GM21367 (cell line): ENCODE measurements at regions not wholly inside any gene's neighbourhood (a gene's known extent, or its start where the extent isn't known, plus 50 kb on each side); places are given as distances from the start of the nearest gene placed in this dataset.
A peak's percentile ranks its signal among the peaks of the same experiment; 100 is the strongest.
"Not testable (repeated sequence)": the region's sequence is repeated elsewhere in the genome, so short reads cannot be mapped to it uniquely, and the experiment has no call there.

Source experiments
- ATAC-seq: cut with Tn5 transposase; IDR thresholded peaks from one replicate; pipeline ENCODE4 v1.9.1; 2021; ENCODE audit not compliant: unreplicated experiment

- no peak for ATAC-seq
These were observed 101.2 kb upstream of the SEC11C start for GRCh38 chr18:59038295-59039039.

- not testable (repeated sequence) for ATAC-seq
These were observed 100.7 kb upstream of the SEC11C start for GRCh38 chr18:59039040-59039320.

GRCh38 chr18:59039449-59039848 lies 100.2 kb upstream of the SEC11C start:
- ATAC-seq, result no peak

- ATAC-seq, result no peak
These were observed 98.9 kb upstream of the SEC11C start for GRCh38 chr18:59040770-59041148.

GRCh38 chr18:59041296-59041695 lies 98.4 kb upstream of the SEC11C start:
- ATAC-seq, result no peak

GRCh38 chr18:59041819-59042815 lies 97.6 kb upstream of the SEC11C start:
- ATAC-seq, result no peak

GRCh38 chr18:59044855-59045254 lies 94.8 kb upstream of the SEC11C start:
- ATAC-seq, result no peak

GRCh38 chr18:59047321-59048047 lies 92.2 kb upstream of the SEC11C start:
- no peak for ATAC-seq

GRCh38 chr18:59048048-59048363 lies 91.7 kb upstream of the SEC11C start:
- ATAC-seq, result no peak

- no peak for ATAC-seq
These were observed 91.3 kb upstream of the SEC11C start for GRCh38 chr18:59048378-59048777.

- ATAC-seq, result no peak
These were observed 89.7 kb upstream of the SEC11C start for GRCh38 chr18:59049721-59050660.

- ATAC-seq, result no peak
These were observed 89.0 kb upstream of the SEC11C start for GRCh38 chr18:59050661-59051057.

GRCh38 chr18:59051470-59052165 lies 88.1 kb upstream of the SEC11C start:
- no peak for ATAC-seq

- ATAC-seq, result no peak
These were observed 86.5 kb upstream of the SEC11C start for GRCh38 chr18:59052965-59053820.

GRCh38 chr18:59054496-59055287 lies 85.0 kb upstream of the SEC11C start:
- ATAC-seq, result no peak

- no peak for ATAC-seq
These were observed 84.2 kb upstream of the SEC11C start for GRCh38 chr18:59055345-59056032.

GRCh38 chr18:59056706-59057492 lies 82.8 kb upstream of the SEC11C start:
- peak; percentile 55 for ATAC-seq
